HEK293 (cell line): ENCODE measurements at regions not wholly inside any gene's neighbourhood (a gene's known extent, or its start where the extent isn't known, plus 50 kb on each side); places are given as distances from the start of the nearest gene placed in this dataset.

Source experiments
- CTCF ChIA-PET: fragments of 350-600 bp; formaldehyde crosslinking; extraction: SDS; loops from one replicate; lab custom pipeline; 2021; ENCODE audit warnings: antibody characterized with exemption; lab: Yijun Ruan, JAX
- POLR2A ChIA-PET: fragments of 300-600 bp; formaldehyde crosslinking; extraction: SDS; loops from one replicate; lab custom pipeline; 2020; ENCODE audit warnings: antibody characterized with exemption, inconsistent platforms; lab: Yijun Ruan, JAX
- H3K27ac ChIP-seq: fragments of 200-500 bp; sonication (Bioruptor generic); 2 replicates; pipeline ENCODE4 v1.5.1; 2014; ENCODE audit warnings: low read depth, low read length, control low read depth, inconsistent platforms; ENCODE audit errors: extremely low read depth
- H3K36me3 ChIP-seq, 2 experiments: fragments of 200-500 bp in 1 of 2; sonication (Bioruptor generic) in 1 of 2; 1 replicate in 1 of 2; 2 replicates in 1 of 2; pipeline ENCODE4 v1.5.1; 2014 to 2017; ENCODE audit warnings: inconsistent platforms in 2 of 2, low read length in 2 of 2; ENCODE audit not compliant: control insufficient read depth in 2 of 2, insufficient read depth in 1 of 2
- H3K4me1 ChIP-seq: fragments of 200-500 bp; sonication (Bioruptor generic); 2 replicates; pipeline ENCODE4 v1.5.1; 2014; ENCODE audit warnings: mild to moderate bottlenecking, low read length, inconsistent platforms; ENCODE audit not compliant: control insufficient read depth, insufficient read depth
- H3K4me3 ChIP-seq: 2 replicates; pipeline ENCODE4 v1.5.1; 2011; ENCODE audit warnings: low read depth, mild to moderate bottlenecking, control low read depth, low read length, moderate library complexity
- H3K9me3 ChIP-seq: fragments of 200-500 bp; sonication (Bioruptor generic); 2 replicates; pipeline ENCODE4 v1.5.1; 2014; ENCODE audit warnings: low read depth, low read length, inconsistent platforms; ENCODE audit not compliant: control insufficient read depth, insufficient read depth
- EGR2 ChIP-seq: fragments of 450-650 bp; formaldehyde crosslinking; IDR thresholded peaks from 2 replicates; pipeline ENCODE4 v1.5.1; 2016; ENCODE audit warnings: low read depth, missing biosample characterization, missing genetic modification characterization
- GFI1B ChIP-seq: fragments of 450-650 bp; formaldehyde crosslinking; IDR thresholded peaks from 2 replicates; pipeline ENCODE4 v1.5.1; 2016; ENCODE audit warnings: missing biosample characterization, missing genetic modification characterization
- INSM2 ChIP-seq: fragments of 450-650 bp; formaldehyde crosslinking; IDR thresholded peaks from 2 replicates; pipeline ENCODE4 v1.5.1; 2016; ENCODE audit warnings: missing biosample characterization, missing genetic modification characterization
- KLF9 ChIP-seq: fragments of 450-650 bp; formaldehyde crosslinking; IDR thresholded peaks from 2 replicates; pipeline ENCODE4 v1.5.1; 2016; ENCODE audit warnings: missing biosample characterization, missing genetic modification characterization, low read depth
- MEIS1 ChIP-seq: sonication (generic); formaldehyde crosslinking; IDR thresholded peaks from 2 replicates; pipeline ENCODE4 v1.8.1; 2022; ENCODE audit warnings: missing genetic modification reagents, mild to moderate bottlenecking, borderline replicate concordance
- OVOL3 ChIP-seq: fragments of 450-650 bp; formaldehyde crosslinking; IDR thresholded peaks from 2 replicates; pipeline ENCODE4 v1.5.1; 2016; ENCODE audit warnings: missing biosample characterization, missing genetic modification characterization
- REPIN1 ChIP-seq: fragments of 450-650 bp; formaldehyde crosslinking; IDR thresholded peaks from 2 replicates; pipeline ENCODE4 v1.5.1; 2017; ENCODE audit warnings: missing biosample characterization, missing genetic modification characterization, low read depth
- ZBTB26 ChIP-seq: fragments of 450-650 bp; formaldehyde crosslinking; optimal IDR thresholded peaks from 2 replicates; pipeline ENCODE3; 2016; ENCODE audit warnings: missing biosample characterization, mild to moderate bottlenecking, missing genetic modification characterization
- ZBTB6 ChIP-seq: fragments of 450-650 bp; formaldehyde crosslinking; IDR thresholded peaks from 2 replicates; pipeline ENCODE4 v1.5.1; 2017; ENCODE audit warnings: missing biosample characterization, missing genetic modification characterization
- ZBTB7A ChIP-seq: fragments of 450-650 bp; formaldehyde crosslinking; IDR thresholded peaks from 2 replicates; pipeline ENCODE4 v1.5.1; 2016; ENCODE audit warnings: low read depth, missing biosample characterization, missing genetic modification characterization
- ZFHX2 ChIP-seq: fragments of 450-650 bp; formaldehyde crosslinking; conservative IDR thresholded peaks from 2 replicates; pipeline ENCODE4 v1.5.1; 2016; ENCODE audit warnings: missing biosample characterization, missing genetic modification characterization
- ZFP41 ChIP-seq: fragments of 450-650 bp; formaldehyde crosslinking; IDR thresholded peaks from 2 replicates; pipeline ENCODE4 v1.5.1; 2016; ENCODE audit warnings: missing biosample characterization, missing genetic modification characterization, borderline replicate concordance
- ZNF10 ChIP-seq: fragments of 450-650 bp; formaldehyde crosslinking; IDR thresholded peaks from 2 replicates; pipeline ENCODE4 v1.5.1; 2017; ENCODE audit warnings: missing biosample characterization, missing genetic modification characterization
- ZNF114 ChIP-seq: fragments of 450-650 bp; formaldehyde crosslinking; IDR thresholded peaks from 2 replicates; pipeline ENCODE4 v1.5.0; 2017; ENCODE audit warnings: missing biosample characterization, missing genetic modification characterization
- ZNF146 ChIP-seq: fragments of 450-650 bp; formaldehyde crosslinking; IDR thresholded peaks from 2 replicates; pipeline ENCODE4 v1.5.1; 2016; ENCODE audit warnings: missing biosample characterization, missing genetic modification characterization
- ZNF24 ChIP-seq: fragments of 450-650 bp; formaldehyde crosslinking; IDR thresholded peaks from 2 replicates; pipeline ENCODE4 v1.5.1; 2016; ENCODE audit warnings: missing biosample characterization, missing genetic modification characterization
- ZNF366 ChIP-seq: fragments of 450-650 bp; formaldehyde crosslinking; conservative IDR thresholded peaks from 2 replicates; pipeline ENCODE4 v1.5.1; 2016; ENCODE audit warnings: missing biosample characterization, missing genetic modification characterization
- ZNF423 ChIP-seq: fragments of 450-650 bp; formaldehyde crosslinking; IDR thresholded peaks from 2 replicates; pipeline ENCODE4 v1.5.1; 2016; ENCODE audit warnings: missing biosample characterization, missing genetic modification characterization
- ZNF530 ChIP-seq: fragments of 450-650 bp; formaldehyde crosslinking; IDR thresholded peaks from 2 replicates; pipeline ENCODE4 v1.5.1; 2016; ENCODE audit warnings: low read depth, missing biosample characterization, missing genetic modification characterization
- ZNF558 ChIP-seq: fragments of 450-650 bp; formaldehyde crosslinking; IDR thresholded peaks from 2 replicates; pipeline ENCODE4 v1.5.1; 2016; ENCODE audit warnings: missing biosample characterization, missing genetic modification characterization
- ZNF560 ChIP-seq: fragments of 450-650 bp; formaldehyde crosslinking; IDR thresholded peaks from 2 replicates; pipeline ENCODE4 v1.5.1; 2017; ENCODE audit warnings: missing biosample characterization, missing genetic modification characterization, borderline replicate concordance
- ZNF585B ChIP-seq: fragments of 450-650 bp; formaldehyde crosslinking; IDR thresholded peaks from 2 replicates; pipeline ENCODE4 v1.5.1; 2016; ENCODE audit warnings: missing biosample characterization, missing genetic modification characterization
- ZNF600 ChIP-seq: fragments of 450-650 bp; formaldehyde crosslinking; IDR thresholded peaks from 2 replicates; pipeline ENCODE4 v1.5.1; 2016; ENCODE audit warnings: missing biosample characterization, missing genetic modification characterization
- ZNF654 ChIP-seq: fragments of 450-650 bp; formaldehyde crosslinking; IDR thresholded peaks from 2 replicates; pipeline ENCODE4 v1.5.1; 2016; ENCODE audit warnings: low read depth, missing biosample characterization, missing genetic modification characterization
- ZNF707 ChIP-seq: fragments of 450-650 bp; formaldehyde crosslinking; IDR thresholded peaks from 2 replicates; pipeline ENCODE4 v1.5.1; 2016; ENCODE audit warnings: missing biosample characterization, missing genetic modification characterization
- ZNF785 ChIP-seq: fragments of 450-650 bp; formaldehyde crosslinking; IDR thresholded peaks from 2 replicates; pipeline ENCODE4 v1.5.1; 2016; ENCODE audit warnings: missing biosample characterization, missing genetic modification characterization
- ZNF792 ChIP-seq: fragments of 450-650 bp; formaldehyde crosslinking; IDR thresholded peaks from 2 replicates; pipeline ENCODE4 v1.5.1; 2016; ENCODE audit warnings: missing biosample characterization, missing genetic modification characterization
- ZSCAN30 ChIP-seq: fragments of 450-650 bp; IDR thresholded peaks from 2 replicates; pipeline ENCODE4 v1.5.1; 2018; ENCODE audit warnings: missing biosample characterization, mild to moderate bottlenecking, missing genetic modification characterization, moderate library complexity
- ZSCAN4 ChIP-seq: fragments of 450-650 bp; formaldehyde crosslinking; IDR thresholded peaks from 2 replicates; pipeline ENCODE4 v1.5.1; 2017; ENCODE audit warnings: missing biosample characterization, missing genetic modification characterization

- TF ChIP-seq ZNF654 (tag by site-specific recombination) (no peak), ZNF585B (tag by site-specific recombination) (no peak), MEIS1 (CRISPR knock-in tag) (no peak), ZNF423 (no peak), ZNF600 (no peak), OVOL3 (tag by site-specific recombination) (no peak), EGR2 (peak; percentile 99), ZSCAN4 (peak; percentile 77), ZNF530 (tag by site-specific recombination) (no peak), ZNF24 (tag by site-specific recombination) (no peak), ZNF10 (no peak), ZNF707 (no peak), KLF9 (tag by site-specific recombination) (peak; percentile 18; the same call in 1 of the 2 replicates), ZBTB7A (tag by site-specific recombination) (no peak), ZFP41 (no peak), GFI1B (tag by site-specific recombination) (no peak), ZFHX2 (tag by site-specific recombination) (peak; percentile 99), ZNF792 (tag by site-specific recombination) (no peak), ZNF785 (tag by site-specific recombination) (no peak), INSM2 (tag by site-specific recombination) (no peak)
Observed at GRCh38 chr4:186405957-186406356, 140.0 kb downstream of the F11 start.

GRCh38 chr4:186404562-186405134, 138.7 kb downstream of the F11 start:
- Histone ChIP-seq H3K4me1 (no peaks in the 10 kb centered on the region), H3K27ac (no peak overlapping the region), H3K4me3 (no peak overlapping the region), H3K9me3 (no peaks in the 10 kb centered on the region), H3K36me3 (no peaks in the 10 kb centered on the region)
- CTCF ChIA-PET = no interaction called here
- no peak for TF ChIP-seq ZNF114 (tag by site-specific recombination)
- no peak for TF ChIP-seq ZBTB26 (tag by site-specific recombination)
- TF ChIP-seq ZBTB6 (tag by site-specific recombination) = no peak
- TF ChIP-seq ZNF146 (tag by site-specific recombination) = no peak
- no peak for TF ChIP-seq ZNF10
- no peak for TF ChIP-seq ZSCAN30
- TF ChIP-seq ZNF366 (tag by site-specific recombination) = no peak
- no peak for TF ChIP-seq ZNF558 (tag by site-specific recombination)
- no peak for TF ChIP-seq INSM2 (tag by site-specific recombination)
- no peak for TF ChIP-seq ZNF560 (tag by site-specific recombination)
- TF ChIP-seq REPIN1 (tag by site-specific recombination) = no peak
- TF ChIP-seq, all 188 proteins: peak for 0
- POLR2A ChIA-PET = no interaction called here

More at GRCh38 chr4:186405957-186406356, 140.0 kb downstream of the F11 start:
- Histone ChIP-seq H3K27ac (no peak overlapping the region), H3K4me1 (no peaks in the 10 kb centered on the region), H3K9me3 (no peaks in the 10 kb centered on the region), H3K36me3 (no peaks in the 10 kb centered on the region), H3K4me3 (no peak overlapping the region)
- ChIA-PET POLR2A (no interaction called here), CTCF (no interaction called here)
